Chondrocyte (in vitro differentiated cells): ENCODE measurements at regions not wholly inside any gene's neighbourhood (a gene's known extent, or its start where the extent isn't known, plus 50 kb on each side); places are given as distances from the start of the nearest gene placed in this dataset.

Experiments
- DNase-seq: peaks from one replicate; pipeline ENCODE4 v3.0.0; 2021; ENCODE audit warnings: mixed read lengths, low spot score
- H3K27ac Mint-ChIP-seq: one replicate; pipeline ENCODE4 v1.8.0; 2021; ENCODE audit warnings: mild to moderate bottlenecking, moderate library complexity, mixed read lengths; ENCODE audit not compliant: unreplicated experiment
- H3K27me3 Mint-ChIP-seq: 2 replicates; pipeline ENCODE4 v1.8.0; 2021; ENCODE audit warnings: low read depth, mixed read lengths
- H3K36me3 Mint-ChIP-seq: 2 replicates; pipeline ENCODE4 v1.8.0; 2021; ENCODE audit warnings: low read depth, mixed read lengths
- H3K4me1 Mint-ChIP-seq: 2 replicates; pipeline ENCODE4 v1.8.0; 2021; ENCODE audit warnings: low read depth, mild to moderate bottlenecking, mixed read lengths
- H3K4me3 Mint-ChIP-seq: one replicate; pipeline ENCODE4 v1.8.0; 2021; ENCODE audit warnings: mild to moderate bottlenecking, moderate library complexity, mixed read lengths; ENCODE audit not compliant: unreplicated experiment
- H3K9me3 Mint-ChIP-seq: 2 replicates; pipeline ENCODE4 v1.8.0; 2021; ENCODE audit warnings: low read depth, mixed read lengths
- TF ChIP-seq, protein P1 (sequence below): fragments of 200-600 bp; sonication (generic); IDR thresholded peaks from 2 replicates; pipeline ENCODE4 v1.5.0; 2021; ENCODE audit warnings: antibody characterized with exemption, mild to moderate bottlenecking, moderate library complexity

DNA sequence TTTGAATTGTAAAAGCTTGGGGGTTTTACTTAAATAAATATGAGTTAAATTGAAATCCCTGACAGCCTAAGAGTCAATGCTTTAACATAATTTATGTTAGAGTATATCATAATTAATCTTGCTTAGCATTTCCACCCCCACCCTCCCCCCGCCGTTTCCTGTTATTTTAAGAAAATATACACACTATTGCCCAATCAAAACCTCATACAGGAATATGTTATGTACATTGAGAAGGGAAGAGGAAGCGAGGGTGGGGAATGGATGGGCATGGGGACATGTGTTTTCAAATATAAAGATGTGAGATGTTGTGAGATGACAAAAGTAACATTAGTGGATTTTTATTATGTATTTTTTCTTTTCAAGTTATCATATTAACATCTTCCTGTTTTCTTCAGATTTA, 561.1 kb upstream of the MEF2C start:
- no peaks in the 10 kb centered on the region for H3K9me3 Mint-ChIP-seq
- no peak for DNase-seq

DNA sequence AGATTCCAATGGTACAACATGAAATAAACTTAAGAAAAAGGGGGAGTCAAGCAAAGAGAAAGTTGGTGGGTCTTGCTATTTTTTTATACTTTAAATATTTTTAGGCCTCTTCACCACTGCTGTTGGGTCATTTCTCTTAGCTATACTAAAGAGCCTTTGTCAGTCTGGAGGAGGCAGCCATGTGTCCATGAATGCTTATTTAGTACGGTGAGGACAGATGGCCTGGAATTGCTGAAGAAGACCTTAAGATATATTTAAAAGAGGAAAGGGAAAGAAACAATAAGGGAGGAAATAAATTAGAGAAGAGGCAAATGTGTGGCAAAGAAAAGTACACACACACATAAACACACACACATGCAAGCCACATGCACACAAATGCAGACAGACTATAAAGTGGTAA, 560.5 kb upstream of the MEF2C start:
- H3K9me3 Mint-ChIP-seq: no peaks in the 10 kb centered on the region
- DNase-seq: no peak
- H3K36me3 Mint-ChIP-seq: no peaks in the 10 kb centered on the region
- TF ChIP-seq, protein P1, sequence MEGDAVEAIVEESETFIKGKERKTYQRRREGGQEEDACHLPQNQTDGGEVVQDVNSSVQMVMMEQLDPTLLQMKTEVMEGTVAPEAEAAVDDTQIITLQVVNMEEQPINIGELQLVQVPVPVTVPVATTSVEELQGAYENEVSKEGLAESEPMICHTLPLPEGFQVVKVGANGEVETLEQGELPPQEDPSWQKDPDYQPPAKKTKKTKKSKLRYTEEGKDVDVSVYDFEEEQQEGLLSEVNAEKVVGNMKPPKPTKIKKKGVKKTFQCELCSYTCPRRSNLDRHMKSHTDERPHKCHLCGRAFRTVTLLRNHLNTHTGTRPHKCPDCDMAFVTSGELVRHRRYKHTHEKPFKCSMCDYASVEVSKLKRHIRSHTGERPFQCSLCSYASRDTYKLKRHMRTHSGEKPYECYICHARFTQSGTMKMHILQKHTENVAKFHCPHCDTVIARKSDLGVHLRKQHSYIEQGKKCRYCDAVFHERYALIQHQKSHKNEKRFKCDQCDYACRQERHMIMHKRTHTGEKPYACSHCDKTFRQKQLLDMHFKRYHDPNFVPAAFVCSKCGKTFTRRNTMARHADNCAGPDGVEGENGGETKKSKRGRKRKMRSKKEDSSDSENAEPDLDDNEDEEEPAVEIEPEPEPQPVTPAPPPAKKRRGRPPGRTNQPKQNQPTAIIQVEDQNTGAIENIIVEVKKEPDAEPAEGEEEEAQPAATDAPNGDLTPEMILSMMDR: no peak
- no peaks in the 10 kb centered on the region for H3K4me1 Mint-ChIP-seq
- H3K27me3 Mint-ChIP-seq: no peaks in the 10 kb centered on the region
- no peak overlapping the region for H3K4me3 Mint-ChIP-seq
- H3K27ac Mint-ChIP-seq: no peak overlapping the region

More for the DNA sequence above, 561.1 kb upstream of the MEF2C start:
- TF ChIP-seq, protein P1: no peak
- no peaks in the 10 kb centered on the region for H3K27me3 Mint-ChIP-seq
- H3K36me3 Mint-ChIP-seq: no peaks in the 10 kb centered on the region
- H3K4me1 Mint-ChIP-seq: no peaks in the 10 kb centered on the region
- no peak overlapping the region for H3K4me3 Mint-ChIP-seq
- no peak overlapping the region for H3K27ac Mint-ChIP-seq

DNA sequence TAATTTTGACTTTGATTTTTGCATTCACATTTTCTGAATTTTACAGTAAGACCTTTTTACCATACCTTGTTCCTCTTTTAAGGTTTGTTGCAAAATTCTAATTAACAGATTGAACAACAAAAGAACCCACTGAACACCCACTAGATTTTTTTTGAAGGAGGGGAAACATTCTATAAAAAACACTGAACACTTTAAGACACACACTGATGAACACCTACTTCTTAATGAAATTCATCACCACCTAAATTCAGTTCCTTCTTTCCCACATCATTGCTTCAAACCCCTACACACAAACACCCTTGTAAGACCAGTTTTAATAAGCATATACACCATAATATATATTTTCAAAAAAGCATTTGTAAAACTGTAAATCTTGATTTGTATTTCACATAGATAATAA, 559.0 kb upstream of the MEF2C start:
- peaks cover 10% of the 10 kb centered on the region for H3K4me1 Mint-ChIP-seq
- no peak for DNase-seq
- no peak overlapping the region for H3K27ac Mint-ChIP-seq
- H3K36me3 Mint-ChIP-seq: no peaks in the 10 kb centered on the region
- no peaks in the 10 kb centered on the region for H3K9me3 Mint-ChIP-seq
- TF ChIP-seq, protein P1: no peak
- H3K27me3 Mint-ChIP-seq: no peaks in the 10 kb centered on the region
- H3K4me3 Mint-ChIP-seq: no peak overlapping the region

DNA sequence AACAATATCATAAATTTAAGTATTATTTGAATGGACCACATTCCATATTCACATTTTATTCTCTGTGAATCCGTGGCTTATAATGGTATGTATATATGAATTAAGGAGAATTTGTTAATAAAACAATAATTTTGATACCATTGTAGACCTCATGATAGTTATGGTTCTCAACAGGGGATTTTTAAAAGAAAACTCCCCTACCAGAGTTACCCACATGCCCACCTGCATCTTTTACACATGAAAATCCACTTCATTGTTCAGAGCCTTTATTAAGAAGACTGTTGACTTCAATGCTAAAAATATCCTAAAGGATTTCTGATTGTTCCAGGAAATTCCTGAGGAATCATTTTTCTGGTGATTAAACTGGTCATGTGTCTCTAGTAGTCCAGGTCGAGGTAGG, 557.7 kb upstream of the MEF2C start:
- Mint-ChIP-seq H3K4me3 (no peak overlapping the region), H3K4me1 (peaks cover 14% of the 10 kb centered on the region), H3K36me3 (no peaks in the 10 kb centered on the region), H3K27ac (no peak overlapping the region), H3K9me3 (no peaks in the 10 kb centered on the region), H3K27me3 (no peaks in the 10 kb centered on the region)
- DNase-seq: no peak
- TF ChIP-seq, protein P1: no peak

DNA sequence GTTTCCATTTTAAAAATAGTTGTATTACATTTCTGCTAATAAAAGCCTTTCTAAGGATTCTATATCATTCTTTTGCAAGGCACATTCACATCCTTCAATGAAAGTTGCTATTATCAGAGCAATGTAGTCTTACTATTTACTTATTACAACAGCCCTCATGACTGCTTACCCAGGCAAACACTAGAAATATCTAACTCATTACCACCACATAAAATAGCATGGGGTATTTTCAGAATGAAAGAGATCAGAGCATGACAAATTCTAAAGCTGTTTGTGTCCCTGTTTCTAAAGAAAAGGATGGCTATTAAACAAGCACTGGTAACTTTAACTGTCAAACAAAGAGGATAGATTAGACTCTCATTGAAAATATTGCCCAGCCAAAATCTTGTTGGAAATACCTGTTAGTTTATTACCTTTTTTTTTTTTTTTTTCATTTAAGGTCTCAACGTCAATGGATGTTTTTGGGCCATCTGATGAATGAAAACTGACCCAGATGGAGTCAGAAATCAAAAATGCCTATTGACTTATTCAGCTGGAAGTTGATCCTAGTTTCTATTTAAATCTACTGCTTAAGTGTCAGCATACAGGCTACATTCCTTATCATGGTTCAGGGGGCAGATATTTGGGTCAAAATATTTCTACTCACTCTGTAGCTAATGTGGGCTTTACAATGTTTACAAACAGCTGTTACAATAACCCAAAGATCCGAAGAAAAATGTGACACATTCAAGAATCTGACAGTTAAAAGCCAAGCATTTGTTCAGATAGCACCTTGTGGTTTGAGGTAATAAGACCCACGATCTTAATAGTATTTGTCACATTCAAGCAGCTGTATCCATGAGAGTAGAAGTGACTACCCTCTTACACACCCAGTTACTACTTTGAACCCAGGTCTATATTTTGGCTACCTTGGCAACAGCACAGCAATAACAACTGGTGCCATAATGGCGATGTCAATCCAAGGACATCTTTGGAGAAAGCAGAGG, 554.8 kb upstream of the MEF2C start:
- H3K4me1 Mint-ChIP-seq: peaks cover 14% of the 10 kb centered on the region
- no peaks in the 10 kb centered on the region for H3K27me3 Mint-ChIP-seq
- TF ChIP-seq, protein P1: no peak
- DNase-seq: no peak
- no peak overlapping the region for H3K4me3 Mint-ChIP-seq
- H3K9me3 Mint-ChIP-seq: no peaks in the 10 kb centered on the region
- H3K36me3 Mint-ChIP-seq: no peaks in the 10 kb centered on the region
- no peak overlapping the region for H3K27ac Mint-ChIP-seq
